SK-N-SH (cell line): ENCODE measurements at regions not wholly inside any gene's neighbourhood (a gene's known extent, or its start where the extent isn't known, plus 50 kb on each side); places are given as distances from the start of the nearest gene placed in this dataset.

Source experiments
- CTCF ChIA-PET: fragments of 300-600, 350-600 bp; formaldehyde crosslinking; extraction: SDS; loops from one replicate; lab custom pipeline; 2021; lab: Yijun Ruan, JAX
- POLR2A ChIA-PET: fragments of 350-600 bp; sonication (Branson Sonifier 250); formaldehyde crosslinking; extraction: SDS; loops from one replicate; lab custom pipeline; 2020; ENCODE audit warnings: antibody characterized with exemption, inconsistent platforms; lab: Yijun Ruan, JAX
- DNase-seq: peaks from one replicate; pipeline ENCODE4 v3.0.0; 2012
- H2AFZ ChIP-seq: fragments of 200-600 bp; sonication (generic); 2 replicates; pipeline ENCODE4 v1.8.1; 2016; ENCODE audit warnings: antibody characterized with exemption, mild to moderate bottlenecking, low read depth
- H3F3A ChIP-seq: fragments of 200-600 bp; sonication (generic); replicated peaks from 2 replicates; pipeline ENCODE3; 2016; ENCODE audit warnings: antibody characterized with exemption, mild to moderate bottlenecking; ENCODE audit not compliant: insufficient read depth
- H3K27ac ChIP-seq, 2 experiments: fragments of 200-500 bp in 1 of 2; fragments of 200-600 bp in 1 of 2; sonication (Bioruptor generic) in 1 of 2; sonication (generic), shearing (Covaris generic) in 1 of 2; 2 replicates each; pipeline versions ENCODE4 v1.5.1 to v1.6.1; 2014 to 2016; ENCODE audit warnings: low read depth in 2 of 2, inconsistent platforms in 1 of 2, low read length in 1 of 2, mild to moderate bottlenecking in 1 of 2, mixed read lengths in 1 of 2
- H3K27me3 ChIP-seq: fragments of 200-600 bp; sonication (generic), shearing (Covaris generic); 2 replicates; pipeline ENCODE4 v1.6.1; 2016; ENCODE audit warnings: mixed run types; ENCODE audit not compliant: insufficient read depth
- H3K36me3 ChIP-seq, 2 experiments: fragments of 200-500 bp in 1 of 2; fragments of 200-600 bp in 1 of 2; sonication (Bioruptor generic) in 1 of 2; sonication (generic) in 1 of 2; replicated peaks in 1 of 2; 2 replicates each; pipeline versions ENCODE3 to v1.5.1; 2014 to 2016; ENCODE audit warnings: low read length in 1 of 2, mild to moderate bottlenecking in 1 of 2; ENCODE audit not compliant: insufficient read depth in 2 of 2, control insufficient read depth in 1 of 2
- H3K4me1 ChIP-seq, 2 experiments: fragments of 200-500 bp in 1 of 2; fragments of 200-600 bp in 1 of 2; sonication (Bioruptor generic) in 1 of 2; sonication (generic), shearing (Covaris generic) in 1 of 2; 2 replicates each; pipeline versions ENCODE4 v1.5.1 to v1.6.1; 2014 to 2016; ENCODE audit warnings: low read depth in 1 of 2, low read length in 1 of 2, mixed run types in 1 of 2; ENCODE audit not compliant: insufficient read depth in 2 of 2, control insufficient read depth in 1 of 2
- H3K4me2 ChIP-seq: fragments of 200-600 bp; sonication (generic), shearing (Covaris generic); 2 replicates; pipeline ENCODE4 v1.6.1; 2017; ENCODE audit warnings: mixed run types
- H3K4me3 ChIP-seq, 2 experiments: fragments of 200-500 bp in 1 of 2; fragments of 200-600 bp in 1 of 2; sonication (Bioruptor generic) in 1 of 2; sonication (generic), shearing (Covaris generic) in 1 of 2; 2 replicates each; pipeline versions ENCODE4 v1.5.1 to v1.8.1; 2014 to 2016; ENCODE audit warnings: low read depth in 2 of 2, inconsistent platforms in 1 of 2, low read length in 1 of 2, mild to moderate bottlenecking in 1 of 2, mixed read lengths in 1 of 2, moderate library complexity in 1 of 2
- H3K79me2 ChIP-seq: fragments of 200-600 bp; sonication (generic); 2 replicates; pipeline ENCODE4 v1.8.1; 2017; ENCODE audit warnings: mild to moderate bottlenecking; ENCODE audit not compliant: insufficient read depth
- H3K9ac ChIP-seq: fragments of 200-600 bp; sonication (generic); 2 replicates; pipeline ENCODE4 v1.6.1; 2017; ENCODE audit warnings: mixed run types
- H3K9me2 ChIP-seq: fragments of 200-600 bp; sonication (generic); 2 replicates; pipeline ENCODE4 v1.6.1; 2017; ENCODE audit warnings: mixed run types
- H3K9me3 ChIP-seq: fragments of 200-600 bp; sonication (generic); 2 replicates; pipeline ENCODE4 v1.6.1; 2017; ENCODE audit warnings: mixed run types, mild to moderate bottlenecking, moderate library complexity
- H4K20me1 ChIP-seq: fragments of 200-600 bp; sonication (generic); 2 replicates; pipeline ENCODE4 v1.6.1; 2017; ENCODE audit warnings: mild to moderate bottlenecking, mixed run types; ENCODE audit not compliant: insufficient read depth
- ELF1 ChIP-seq: IDR thresholded peaks from 2 replicates; pipeline ENCODE4 v1.4.0; 2012
- EP300 ChIP-seq, 2 experiments: IDR thresholded peaks; 2 replicates each; pipeline versions ENCODE4 v1.4.0 to v1.6.1; 2012; ENCODE audit warnings: borderline replicate concordance in 1 of 2, low read depth in 1 of 2, low read length in 1 of 2
- EZH2phosphoT487 ChIP-seq: fragments of 200-600 bp; sonication (generic); IDR thresholded peaks from 2 replicates; pipeline ENCODE4 v1.6.1; 2017; ENCODE audit warnings: low read depth, mixed run types, mild to moderate bottlenecking, antibody characterized with exemption, moderate library complexity, borderline replicate concordance
- FOXM1 ChIP-seq: IDR thresholded peaks from 2 replicates; pipeline ENCODE4 v1.4.0; 2012; ENCODE audit warnings: low read depth, mild to moderate bottlenecking
- GABPA ChIP-seq: IDR thresholded peaks from 2 replicates; pipeline ENCODE4 v1.4.0; 2012; ENCODE audit warnings: low read depth, mild to moderate bottlenecking
- MXI1 ChIP-seq: IDR thresholded peaks from 2 replicates; pipeline ENCODE4 v1.6.1; 2012; ENCODE audit warnings: mild to moderate bottlenecking, low read depth, low read length, improper control_type of control experiment
- RFX5 ChIP-seq: IDR thresholded peaks from 2 replicates; pipeline ENCODE4 v1.6.1; 2012; ENCODE audit warnings: mild to moderate bottlenecking, improper control_type of control experiment, low read length
- SIN3A ChIP-seq: IDR thresholded peaks from 2 replicates; pipeline ENCODE4 v1.6.1; 2012; ENCODE audit warnings: low read depth, mild to moderate bottlenecking, low read length, moderate library complexity, borderline replicate concordance
- TCF12 ChIP-seq: IDR thresholded peaks from 2 replicates; pipeline ENCODE4 v1.4.0; 2012
- WGBS: methylation state at CpG from one replicate; pipeline ENCODE4 v1.1.6; 2017; ENCODE audit warnings: low lambda C conversion rate; 5-methylcytosine and 5-hydroxymethylcytosine counted together
- TF ChIP-seq, protein P1 (sequence below): IDR thresholded peaks from 2 replicates; pipeline ENCODE4; 2012
- TF ChIP-seq, protein P2 (sequence below): IDR thresholded peaks from 2 replicates; pipeline ENCODE4 v1.6.1; 2012; ENCODE audit warnings: mild to moderate bottlenecking, low read depth, low read length, moderate library complexity
- TF ChIP-seq, protein P3 (sequence below): fragments of 150-350 bp; IDR thresholded peaks from 2 replicates; pipeline ENCODE4 v1.6.1; 2017; ENCODE audit warnings: antibody characterized with exemption, low read length, low read depth, borderline replicate concordance
- TF ChIP-seq, protein P4 (sequence below): IDR thresholded peaks from 2 replicates; pipeline ENCODE4 v1.4.0; 2012; ENCODE audit warnings: low read depth, borderline replicate concordance

DNA sequence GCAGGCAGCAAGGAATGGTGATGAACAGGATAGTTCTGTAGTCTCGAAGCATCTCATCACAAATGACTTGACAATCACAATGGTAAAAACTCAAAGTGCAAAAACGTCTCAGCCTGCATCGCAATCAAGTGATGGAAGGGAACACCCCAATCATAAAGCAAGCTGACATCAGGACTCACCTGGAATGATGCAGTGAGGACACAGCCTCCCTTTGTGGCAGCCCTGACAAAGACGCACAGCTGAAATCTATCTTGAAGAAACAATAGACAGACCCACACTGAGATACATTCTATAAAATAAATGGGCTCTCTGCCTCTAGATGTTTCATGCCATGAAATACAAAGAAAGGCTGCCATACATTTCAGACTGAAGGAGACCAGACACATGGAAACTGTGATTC is 748.0 kb upstream of the IGFBP3 start:
- 69% methylated on average over 4 of the region's 4 CpGs for WGBS
- ChIA-PET CTCF (interaction anchor here (1.1 kb wide), 1 partner anchor 32 kb away, joined by 3 read pairs; no protein-coding TSS in a partner anchor), POLR2A (no interaction called here)

DNA sequence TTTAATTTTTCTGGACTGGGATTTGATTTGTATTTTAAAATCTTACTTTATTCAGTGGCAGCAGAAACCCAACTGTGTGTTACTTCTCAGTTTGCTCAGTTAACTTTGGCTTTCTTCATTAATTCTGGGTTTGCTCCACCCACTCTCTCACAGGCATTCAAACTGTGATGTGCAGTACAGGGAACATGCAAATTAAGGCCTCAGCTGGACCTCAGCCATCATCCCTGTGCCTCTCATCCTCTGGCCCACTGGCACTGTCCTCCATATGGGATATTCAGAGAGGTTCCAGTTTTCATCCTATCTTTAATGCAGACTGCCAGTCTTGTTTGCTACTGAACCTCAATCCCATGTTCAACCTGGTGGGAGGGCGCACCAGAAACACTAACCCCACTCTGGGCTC is 743.4 kb upstream of the IGFBP3 start:
- Histone ChIP-seq H3K9me2 (no peaks in the 10 kb centered on the region), H3K4me3 (no peak overlapping the region), H4K20me1 (no peaks in the 10 kb centered on the region), H3K4me2 (no peak overlapping the region), H3K27ac (no peak overlapping the region), H3K9ac (no peak overlapping the region), H3K36me3 (no peaks in the 10 kb centered on the region), H3K4me1 (no peaks in the 10 kb centered on the region), H3K9me3 (no peaks in the 10 kb centered on the region), H2AFZ (no peak overlapping the region), H3K27me3 (no peaks in the 10 kb centered on the region), H3K79me2 (no peaks in the 10 kb centered on the region), H3F3A (no peaks in the 10 kb centered on the region)
- CTCF ChIA-PET, result no interaction called here
- 45% methylated on average over 1 of the region's 1 CpG for WGBS
- DNase-seq, result no peak
- POLR2A ChIA-PET, result no interaction called here
- TF ChIP-seq EZH2phosphoT487 (no peak), TCF12 (no peak), ELF1 (no peak; the same call in 1 of the 2 replicates), FOXM1 (no peak)
- TF ChIP-seq, protein P1, sequence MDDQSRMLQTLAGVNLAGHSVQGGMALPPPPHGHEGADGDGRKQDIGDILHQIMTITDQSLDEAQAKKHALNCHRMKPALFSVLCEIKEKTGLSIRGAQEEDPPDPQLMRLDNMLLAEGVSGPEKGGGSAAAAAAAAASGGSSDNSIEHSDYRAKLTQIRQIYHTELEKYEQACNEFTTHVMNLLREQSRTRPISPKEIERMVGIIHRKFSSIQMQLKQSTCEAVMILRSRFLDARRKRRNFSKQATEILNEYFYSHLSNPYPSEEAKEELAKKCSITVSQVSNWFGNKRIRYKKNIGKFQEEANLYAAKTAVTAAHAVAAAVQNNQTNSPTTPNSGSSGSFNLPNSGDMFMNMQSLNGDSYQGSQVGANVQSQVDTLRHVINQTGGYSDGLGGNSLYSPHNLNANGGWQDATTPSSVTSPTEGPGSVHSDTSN, result no peak
- TF ChIP-seq, protein P2, sequence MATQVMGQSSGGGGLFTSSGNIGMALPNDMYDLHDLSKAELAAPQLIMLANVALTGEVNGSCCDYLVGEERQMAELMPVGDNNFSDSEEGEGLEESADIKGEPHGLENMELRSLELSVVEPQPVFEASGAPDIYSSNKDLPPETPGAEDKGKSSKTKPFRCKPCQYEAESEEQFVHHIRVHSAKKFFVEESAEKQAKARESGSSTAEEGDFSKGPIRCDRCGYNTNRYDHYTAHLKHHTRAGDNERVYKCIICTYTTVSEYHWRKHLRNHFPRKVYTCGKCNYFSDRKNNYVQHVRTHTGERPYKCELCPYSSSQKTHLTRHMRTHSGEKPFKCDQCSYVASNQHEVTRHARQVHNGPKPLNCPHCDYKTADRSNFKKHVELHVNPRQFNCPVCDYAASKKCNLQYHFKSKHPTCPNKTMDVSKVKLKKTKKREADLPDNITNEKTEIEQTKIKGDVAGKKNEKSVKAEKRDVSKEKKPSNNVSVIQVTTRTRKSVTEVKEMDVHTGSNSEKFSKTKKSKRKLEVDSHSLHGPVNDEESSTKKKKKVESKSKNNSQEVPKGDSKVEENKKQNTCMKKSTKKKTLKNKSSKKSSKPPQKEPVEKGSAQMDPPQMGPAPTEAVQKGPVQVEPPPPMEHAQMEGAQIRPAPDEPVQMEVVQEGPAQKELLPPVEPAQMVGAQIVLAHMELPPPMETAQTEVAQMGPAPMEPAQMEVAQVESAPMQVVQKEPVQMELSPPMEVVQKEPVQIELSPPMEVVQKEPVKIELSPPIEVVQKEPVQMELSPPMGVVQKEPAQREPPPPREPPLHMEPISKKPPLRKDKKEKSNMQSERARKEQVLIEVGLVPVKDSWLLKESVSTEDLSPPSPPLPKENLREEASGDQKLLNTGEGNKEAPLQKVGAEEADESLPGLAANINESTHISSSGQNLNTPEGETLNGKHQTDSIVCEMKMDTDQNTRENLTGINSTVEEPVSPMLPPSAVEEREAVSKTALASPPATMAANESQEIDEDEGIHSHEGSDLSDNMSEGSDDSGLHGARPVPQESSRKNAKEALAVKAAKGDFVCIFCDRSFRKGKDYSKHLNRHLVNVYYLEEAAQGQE, result no peak
- TF ChIP-seq, protein P3, sequence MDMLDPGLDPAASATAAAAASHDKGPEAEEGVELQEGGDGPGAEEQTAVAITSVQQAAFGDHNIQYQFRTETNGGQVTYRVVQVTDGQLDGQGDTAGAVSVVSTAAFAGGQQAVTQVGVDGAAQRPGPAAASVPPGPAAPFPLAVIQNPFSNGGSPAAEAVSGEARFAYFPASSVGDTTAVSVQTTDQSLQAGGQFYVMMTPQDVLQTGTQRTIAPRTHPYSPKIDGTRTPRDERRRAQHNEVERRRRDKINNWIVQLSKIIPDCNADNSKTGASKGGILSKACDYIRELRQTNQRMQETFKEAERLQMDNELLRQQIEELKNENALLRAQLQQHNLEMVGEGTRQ, result no peak

More for the DNA sequence above, 748.0 kb upstream of the IGFBP3 start:
- no peaks in the 10 kb centered on the region for H3F3A ChIP-seq
- H3K79me2 ChIP-seq, result no peaks in the 10 kb centered on the region
- no peak for DNase-seq
- no peaks in the 10 kb centered on the region for H3K4me1 ChIP-seq
- no peak overlapping the region for H3K4me2 ChIP-seq
- H3K9me2 ChIP-seq, result no peaks in the 10 kb centered on the region
- no peak overlapping the region for H3K9ac ChIP-seq
- TF ChIP-seq EP300 (IDR thresholded peaks at IDR 0.05; ENCODE audit: borderline replicate concordance in 1 of 2, low read depth in 1 of 2, low read length in 1 of 2) (no peak), GABPA (no peak), SIN3A (no peak), RFX5 (no peak), MXI1 (no peak)
- TF ChIP-seq, protein P2, result no peak
- TF ChIP-seq, protein P4, sequence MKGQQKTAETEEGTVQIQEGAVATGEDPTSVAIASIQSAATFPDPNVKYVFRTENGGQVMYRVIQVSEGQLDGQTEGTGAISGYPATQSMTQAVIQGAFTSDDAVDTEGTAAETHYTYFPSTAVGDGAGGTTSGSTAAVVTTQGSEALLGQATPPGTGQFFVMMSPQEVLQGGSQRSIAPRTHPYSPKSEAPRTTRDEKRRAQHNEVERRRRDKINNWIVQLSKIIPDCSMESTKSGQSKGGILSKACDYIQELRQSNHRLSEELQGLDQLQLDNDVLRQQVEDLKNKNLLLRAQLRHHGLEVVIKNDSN, result no peak
- TF ChIP-seq, protein P3, result no peak
- TF ChIP-seq, all 33 proteins: peak for 0
- no peaks in the 10 kb centered on the region for H3K27me3 ChIP-seq
- no peak overlapping the region for H2AFZ ChIP-seq
- H3K9me3 ChIP-seq, result no peaks in the 10 kb centered on the region
- no peaks in the 10 kb centered on the region for H4K20me1 ChIP-seq
- no peak overlapping the region for H3K4me3 ChIP-seq
- no peak overlapping the region for H3K27ac ChIP-seq
- H3K36me3 ChIP-seq, result no peaks in the 10 kb centered on the region
